ENCODE measurements at regions not wholly inside any gene's neighbourhood (a gene's known extent, or its start where the extent isn't known, plus 50 kb on each side); places are given as distances from the start of the nearest gene placed in this dataset.

GRCh38 chr19:27925202-27925601, 1287.7 kb downstream of the UQCRFS1 start:
- no peak overlapping the region for H2BK12ac ChIP-seq (ENCODE audit: low read length)
- no peak overlapping the region for H3K4ac ChIP-seq (ENCODE audit: low read length)
- no peak overlapping the region for H4K91ac ChIP-seq (ENCODE audit: low read depth, low read length, poor library complexity)
- no peak overlapping the region for H2AK5ac ChIP-seq (ENCODE audit: low read depth, low read length)
- no CpG with 5 or more reads among the region's 2 CpGs for WGBS, 2 donors (ENCODE audit: extremely low coverage in 2 of 2, insufficient read length in 2 of 2, insufficient replicate concordance in 1 of 2)
- H2AFZ ChIP-seq (ENCODE audit: low read length) = no peak overlapping the region
- H3K4me1 ChIP-seq (ENCODE audit: control insufficient read depth in 2 of 2, insufficient read depth in 1 of 2, low read depth in 1 of 2, low read length in 2 of 2) = no peaks in the 10 kb centered on the region
- no peaks in the 10 kb centered on the region for H3K79me1 ChIP-seq (ENCODE audit: low read depth, low read length)
- H3K9me3 ChIP-seq (replicated peaks in 1 of 2; ENCODE audit: control insufficient read depth in 2 of 2, insufficient read depth in 1 of 2, low read depth in 1 of 2, low read length in 2 of 2) = peaks cover 0 to 6% of the 10 kb centered on the region in 2 donors
- H3K18ac ChIP-seq (ENCODE audit: low read length) = no peak overlapping the region
- no peak overlapping the region for H3K14ac ChIP-seq (ENCODE audit: low read length)
- no peak overlapping the region for H2BK5ac ChIP-seq (ENCODE audit: low read length)
- H3K36me3 ChIP-seq (replicated peaks in 1 of 2; ENCODE audit: control insufficient read depth in 2 of 2, insufficient read depth in 2 of 2, low read length in 2 of 2) = no peaks in the 10 kb centered on the region
- DNase-seq (ENCODE audit: low spot score) = no peak
- H2BK120ac ChIP-seq (ENCODE audit: low read depth, low read length) = no peak overlapping the region
- H3K23ac ChIP-seq (ENCODE audit: low read depth, low read length, poor library complexity) = no peak overlapping the region
- H3K4me3 ChIP-seq (ENCODE audit: low read length in 2 of 2) = no peak overlapping the region
- no peak overlapping the region for H4K8ac ChIP-seq (ENCODE audit: low read depth, low read length)
- H2BK15ac ChIP-seq (ENCODE audit: low read length) = no peak overlapping the region
- H3K4me2 ChIP-seq (ENCODE audit: insufficient read depth, low read length, poor library complexity, severe bottlenecking) = no peak overlapping the region
- no peak overlapping the region for H3K27ac ChIP-seq (replicated peaks; ENCODE audit: low read length)
- no peak overlapping the region for H3K9ac ChIP-seq (ENCODE audit: low read depth, low read length, poor library complexity)
- H3K27me3 ChIP-seq (ENCODE audit: control insufficient read depth in 3 of 3, insufficient read depth in 3 of 3, low read depth in 1 of 3, low read length in 3 of 3) = no peaks in the 10 kb centered on the region

DNA sequence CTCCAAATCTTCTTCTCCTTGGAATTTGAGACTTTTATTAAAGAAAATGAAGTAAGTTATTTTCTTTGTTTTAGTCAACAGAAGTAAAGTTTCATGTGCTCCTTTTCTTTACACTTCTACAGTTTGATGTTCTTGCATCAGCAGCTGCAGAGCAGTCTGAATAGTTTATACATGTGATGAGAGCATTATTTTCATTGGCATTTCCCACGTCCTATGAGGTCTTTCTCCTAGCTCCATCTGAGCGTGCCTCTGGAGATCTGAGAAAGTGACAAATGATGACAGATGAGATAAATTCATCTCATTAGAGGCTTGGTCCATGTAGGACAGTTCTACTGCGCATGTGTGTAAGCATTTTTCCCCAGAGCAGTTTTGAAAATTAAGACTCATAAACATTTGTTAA, 1290.0 kb downstream of the UQCRFS1 start:
- no peak overlapping the region for H3K4ac ChIP-seq (ENCODE audit: low read length)

DNA sequence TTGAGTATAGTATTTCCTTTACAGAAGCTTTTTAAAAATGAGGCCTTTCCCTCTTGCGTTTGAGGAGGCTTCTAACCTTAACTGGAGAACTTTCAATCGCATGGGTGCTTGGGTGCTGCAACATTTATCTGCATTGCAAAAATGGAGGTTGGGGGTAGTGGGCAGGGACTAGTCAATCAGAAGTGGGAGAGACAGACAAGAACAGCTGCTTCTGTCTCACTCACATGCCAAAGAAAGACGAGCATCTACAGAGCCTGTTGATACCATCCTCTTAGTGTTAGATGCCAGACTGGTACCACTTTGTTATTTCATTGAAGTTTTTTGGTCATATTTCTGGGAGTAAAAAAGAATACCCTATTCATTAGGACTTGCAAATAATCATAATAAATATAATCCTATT, 1292.2 kb downstream of the UQCRFS1 start:
- no peak overlapping the region for H2BK15ac ChIP-seq (ENCODE audit: low read length)
- H3K27ac ChIP-seq (replicated peaks; ENCODE audit: low read length) = no peak overlapping the region
- peaks cover 0 to 12% of the 10 kb centered on the region in 2 donors for H3K9me3 ChIP-seq (replicated peaks in 1 of 2; ENCODE audit: control insufficient read depth in 2 of 2, insufficient read depth in 1 of 2, low read depth in 1 of 2, low read length in 2 of 2)
- no CpG with 5 or more reads among the region's 3 CpGs for WGBS, 2 donors (ENCODE audit: extremely low coverage in 2 of 2, insufficient read length in 2 of 2, insufficient replicate concordance in 1 of 2)
- no peak overlapping the region for H2AK5ac ChIP-seq (ENCODE audit: low read depth, low read length)
- H3K4me3 ChIP-seq (ENCODE audit: low read length in 2 of 2) = no peak overlapping the region
- no peaks in the 10 kb centered on the region for H3K79me1 ChIP-seq (ENCODE audit: low read depth, low read length)
- no peak overlapping the region for H2BK12ac ChIP-seq (ENCODE audit: low read length)
- H3K4me1 ChIP-seq (ENCODE audit: control insufficient read depth in 2 of 2, insufficient read depth in 1 of 2, low read depth in 1 of 2, low read length in 2 of 2) = no peaks in the 10 kb centered on the region
- DNase-seq (ENCODE audit: low spot score) = no peak
- no peak overlapping the region for H2BK120ac ChIP-seq (ENCODE audit: low read depth, low read length)
- H4K8ac ChIP-seq (ENCODE audit: low read depth, low read length) = no peak overlapping the region
- H3K4ac ChIP-seq (ENCODE audit: low read length) = no peak overlapping the region
- no peak overlapping the region for H4K91ac ChIP-seq (ENCODE audit: low read depth, low read length, poor library complexity)
- H3K4me2 ChIP-seq (ENCODE audit: insufficient read depth, low read length, poor library complexity, severe bottlenecking) = no peak overlapping the region
- H3K14ac ChIP-seq (ENCODE audit: low read length) = no peak overlapping the region
- H2BK5ac ChIP-seq (ENCODE audit: low read length) = no peak overlapping the region
- no peaks in the 10 kb centered on the region for H3K27me3 ChIP-seq (ENCODE audit: control insufficient read depth in 3 of 3, insufficient read depth in 3 of 3, low read depth in 1 of 3, low read length in 3 of 3)
- no peak overlapping the region for H2AFZ ChIP-seq (ENCODE audit: low read length)
- no peak overlapping the region for H3K18ac ChIP-seq (ENCODE audit: low read length)
- no peak overlapping the region for H3K23ac ChIP-seq (ENCODE audit: low read depth, low read length, poor library complexity)
- H3K9ac ChIP-seq (ENCODE audit: low read depth, low read length, poor library complexity) = no peak overlapping the region
- no peaks in the 10 kb centered on the region for H3K36me3 ChIP-seq (replicated peaks in 1 of 2; ENCODE audit: control insufficient read depth in 2 of 2, insufficient read depth in 2 of 2, low read length in 2 of 2)

More for the DNA sequence above, 1290.0 kb downstream of the UQCRFS1 start:
- no peak overlapping the region for H3K18ac ChIP-seq (ENCODE audit: low read length)
- no peaks in the 10 kb centered on the region for H3K36me3 ChIP-seq (replicated peaks in 1 of 2; ENCODE audit: control insufficient read depth in 2 of 2, insufficient read depth in 2 of 2, low read length in 2 of 2)
- no peak overlapping the region for H3K14ac ChIP-seq (ENCODE audit: low read length)
- no peak overlapping the region for H2AK5ac ChIP-seq (ENCODE audit: low read depth, low read length)
- H3K9me3 ChIP-seq (replicated peaks in 1 of 2; ENCODE audit: control insufficient read depth in 2 of 2, insufficient read depth in 1 of 2, low read depth in 1 of 2, low read length in 2 of 2) = peaks cover 0 to 12% of the 10 kb centered on the region in 2 donors
- no peak overlapping the region for H3K23ac ChIP-seq (ENCODE audit: low read depth, low read length, poor library complexity)
- no peaks in the 10 kb centered on the region for H3K27me3 ChIP-seq (ENCODE audit: control insufficient read depth in 3 of 3, insufficient read depth in 3 of 3, low read depth in 1 of 3, low read length in 3 of 3)
- no peak overlapping the region for H2BK120ac ChIP-seq (ENCODE audit: low read depth, low read length)
- H2AFZ ChIP-seq (ENCODE audit: low read length) = no peak overlapping the region
- H2BK15ac ChIP-seq (ENCODE audit: low read length) = no peak overlapping the region
- no peak overlapping the region for H3K4me3 ChIP-seq (ENCODE audit: low read length in 2 of 2)
- H3K9ac ChIP-seq (ENCODE audit: low read depth, low read length, poor library complexity) = no peak overlapping the region
- no peak overlapping the region for H2BK12ac ChIP-seq (ENCODE audit: low read length)
- no peak for DNase-seq (ENCODE audit: low spot score)
- no peaks in the 10 kb centered on the region for H3K79me1 ChIP-seq (ENCODE audit: low read depth, low read length)
- WGBS, 2 donors (ENCODE audit: extremely low coverage in 2 of 2, insufficient read length in 2 of 2, insufficient replicate concordance in 1 of 2) = no CpG with 5 or more reads among the region's 3 CpGs
- no peaks in the 10 kb centered on the region for H3K4me1 ChIP-seq (ENCODE audit: control insufficient read depth in 2 of 2, insufficient read depth in 1 of 2, low read depth in 1 of 2, low read length in 2 of 2)
- no peak overlapping the region for H3K4me2 ChIP-seq (ENCODE audit: insufficient read depth, low read length, poor library complexity, severe bottlenecking)
- no peak overlapping the region for H4K8ac ChIP-seq (ENCODE audit: low read depth, low read length)
- H4K91ac ChIP-seq (ENCODE audit: low read depth, low read length, poor library complexity) = no peak overlapping the region
- no peak overlapping the region for H3K27ac ChIP-seq (replicated peaks; ENCODE audit: low read length)
- H2BK5ac ChIP-seq (ENCODE audit: low read length) = no peak overlapping the region

DNA sequence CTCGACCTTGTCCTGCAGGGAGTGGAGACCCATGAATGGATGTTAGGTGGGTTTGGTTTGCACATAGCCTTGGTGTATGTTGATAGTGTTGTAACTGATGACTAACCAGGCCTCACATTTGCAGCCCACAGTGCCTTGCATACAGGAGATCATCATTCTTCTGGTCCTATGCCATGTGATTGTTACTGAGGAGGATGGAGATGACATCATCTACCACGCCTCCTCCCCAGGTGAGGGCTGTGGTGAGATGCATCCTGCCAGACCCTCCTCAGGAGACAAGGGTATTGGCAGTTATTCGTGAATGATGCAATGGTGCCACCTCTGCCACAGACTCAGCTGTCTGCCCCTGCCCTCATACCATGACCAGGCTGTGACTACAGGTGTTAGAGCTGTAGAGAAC, 1294.1 kb downstream of the UQCRFS1 start:
- peak overlapping the region in 1 of 2 donors; percentile 43 for H3K4me3 ChIP-seq (ENCODE audit: low read length in 2 of 2)
- no CpG with 5 or more reads among the region's 3 CpGs for WGBS, 2 donors (ENCODE audit: extremely low coverage in 2 of 2, insufficient read length in 2 of 2, insufficient replicate concordance in 1 of 2)
- no peak overlapping the region for H4K91ac ChIP-seq (ENCODE audit: low read depth, low read length, poor library complexity)
- no peak overlapping the region for H3K9ac ChIP-seq (ENCODE audit: low read depth, low read length, poor library complexity)
- H3K9me3 ChIP-seq (replicated peaks in 1 of 2; ENCODE audit: control insufficient read depth in 2 of 2, insufficient read depth in 1 of 2, low read depth in 1 of 2, low read length in 2 of 2) = peaks cover 0 to 9% of the 10 kb centered on the region in 2 donors
- H3K18ac ChIP-seq (ENCODE audit: low read length) = no peak overlapping the region
- H3K79me1 ChIP-seq (ENCODE audit: low read depth, low read length) = no peaks in the 10 kb centered on the region
- no peak for DNase-seq (ENCODE audit: low spot score)
- no peak overlapping the region for H3K27ac ChIP-seq (replicated peaks; ENCODE audit: low read length)
- H2AFZ ChIP-seq (ENCODE audit: low read length) = no peak overlapping the region
- no peak overlapping the region for H2BK5ac ChIP-seq (ENCODE audit: low read length)
- no peak overlapping the region for H3K23ac ChIP-seq (ENCODE audit: low read depth, low read length, poor library complexity)
- H3K27me3 ChIP-seq (ENCODE audit: control insufficient read depth in 3 of 3, insufficient read depth in 3 of 3, low read depth in 1 of 3, low read length in 3 of 3) = no peaks in the 10 kb centered on the region
- no peak overlapping the region for H3K4ac ChIP-seq (ENCODE audit: low read length)
- no peak overlapping the region for H2BK120ac ChIP-seq (ENCODE audit: low read depth, low read length)
- no peak overlapping the region for H2AK5ac ChIP-seq (ENCODE audit: low read depth, low read length)
- H3K36me3 ChIP-seq (replicated peaks in 1 of 2; ENCODE audit: control insufficient read depth in 2 of 2, insufficient read depth in 2 of 2, low read length in 2 of 2) = no peaks in the 10 kb centered on the region
- no peak overlapping the region for H4K8ac ChIP-seq (ENCODE audit: low read depth, low read length)
- H3K4me1 ChIP-seq (ENCODE audit: control insufficient read depth in 2 of 2, insufficient read depth in 1 of 2, low read depth in 1 of 2, low read length in 2 of 2) = no peaks in the 10 kb centered on the region
- no peak overlapping the region for H2BK15ac ChIP-seq (ENCODE audit: low read length)
- H3K14ac ChIP-seq (ENCODE audit: low read length) = no peak overlapping the region
- H3K4me2 ChIP-seq (ENCODE audit: insufficient read depth, low read length, poor library complexity, severe bottlenecking) = no peak overlapping the region
- no peak overlapping the region for H2BK12ac ChIP-seq (ENCODE audit: low read length)

Data from neuronal stem cell (in vitro differentiated cells).